NCI-H2196 (cell line): ENCODE measurements at regions not wholly inside any gene's neighbourhood (a gene's known extent, or its start where the extent isn't known, plus 50 kb on each side); places are given as distances from the start of the nearest gene placed in this dataset.

ENCODE experiments used
- DNase-seq: peaks from one replicate; lab custom pipeline; 2025; ENCODE audit not compliant: unreplicated experiment; lab: John Stamatoyannopoulos, UW

DNA sequence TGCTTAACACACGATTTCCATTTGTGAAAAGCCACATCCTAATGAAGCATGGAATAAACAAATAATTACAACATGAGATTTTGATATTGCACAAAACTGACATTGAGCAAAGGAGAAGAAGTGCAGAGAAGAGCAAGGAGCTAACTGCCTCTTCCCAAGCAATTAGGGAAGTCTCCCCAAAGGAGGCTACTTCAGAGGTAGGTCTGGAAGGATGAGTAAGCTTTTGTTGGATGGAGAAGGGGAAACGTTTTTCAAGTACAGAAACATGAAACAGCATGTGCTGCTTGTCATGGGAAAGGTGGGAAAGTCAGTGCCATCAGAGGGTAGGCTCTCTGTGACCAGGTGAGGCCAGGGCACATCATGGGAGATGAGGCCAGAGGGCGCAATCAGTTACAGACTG, 132.2 kb upstream of the SESN3 start:
- DNase-seq = no peak

DNA sequence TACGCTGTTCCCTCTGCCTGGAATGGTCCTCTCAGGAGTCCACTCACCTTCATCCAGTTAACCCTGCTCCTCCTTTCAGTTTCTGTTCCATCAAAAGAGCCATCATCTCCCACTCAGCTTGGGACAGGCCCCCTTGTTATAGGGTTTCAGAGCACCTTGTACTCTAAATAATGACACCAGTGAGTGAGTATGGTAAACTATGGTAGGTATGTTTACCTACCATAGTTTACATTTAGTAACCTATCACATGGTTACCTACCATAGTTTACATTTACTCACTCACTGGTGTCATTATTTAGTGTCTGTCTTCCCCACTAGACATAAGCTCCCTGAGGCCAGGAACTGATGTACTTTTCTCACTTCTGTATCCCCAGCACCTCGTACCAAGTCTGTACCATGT, 130.2 kb upstream of the SESN3 start:
- no peak for DNase-seq

- DNase-seq = no peak
Measured at GRCh38 chr11:95360377-95361075, 129.5 kb upstream of the SESN3 start.

DNA sequence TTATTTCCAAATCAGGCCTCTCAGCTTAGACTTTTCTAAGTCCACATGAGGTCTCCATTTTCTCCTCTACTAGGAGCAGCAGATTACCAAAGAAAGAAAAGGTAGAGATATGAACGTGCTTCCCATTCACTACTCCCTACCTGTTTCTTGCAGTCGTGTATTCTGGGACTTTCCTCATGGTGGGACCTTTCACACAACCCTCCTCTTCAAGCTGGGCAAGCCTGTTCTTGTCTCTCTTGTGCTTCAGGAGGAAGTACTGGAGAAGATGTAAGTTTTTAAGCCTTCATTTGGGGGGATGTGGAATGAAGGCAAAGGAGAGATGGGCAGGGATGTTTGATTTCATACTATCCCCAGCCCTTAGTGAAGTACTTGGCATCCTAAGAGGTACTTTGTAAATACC, 128.8 kb upstream of the SESN3 start:
- DNase-seq = no peak

DNA sequence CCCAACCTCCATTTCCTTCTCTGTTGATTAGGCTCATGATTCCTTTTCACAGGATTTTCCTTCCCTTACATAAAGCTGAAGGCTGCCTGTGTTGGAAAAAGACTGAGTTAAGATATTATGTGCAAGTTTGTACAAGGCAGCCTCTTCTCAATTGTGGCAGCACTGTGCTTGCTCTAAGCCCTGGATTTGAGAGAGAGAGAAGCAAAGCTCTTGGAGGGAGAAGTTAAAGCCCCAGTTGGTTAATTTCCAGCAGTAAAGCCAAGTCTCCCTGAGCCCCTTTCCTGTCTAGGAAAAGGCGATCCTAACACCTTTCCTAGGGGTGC, 128.3 kb upstream of the SESN3 start:
- no peak for DNase-seq

- DNase-seq = no peak
Measured at GRCh38 chr11:95358511-95359340, 127.7 kb upstream of the SESN3 start.

- DNase-seq = no peak
Measured at GRCh38 chr11:95354304-95354703, 123.3 kb upstream of the SESN3 start.

GRCh38 chr11:95353706-95354105, 122.7 kb upstream of the SESN3 start:
- DNase-seq = no peak

GRCh38 chr11:95352733-95353346, 121.8 kb upstream of the SESN3 start:
- no peak for DNase-seq

DNA sequence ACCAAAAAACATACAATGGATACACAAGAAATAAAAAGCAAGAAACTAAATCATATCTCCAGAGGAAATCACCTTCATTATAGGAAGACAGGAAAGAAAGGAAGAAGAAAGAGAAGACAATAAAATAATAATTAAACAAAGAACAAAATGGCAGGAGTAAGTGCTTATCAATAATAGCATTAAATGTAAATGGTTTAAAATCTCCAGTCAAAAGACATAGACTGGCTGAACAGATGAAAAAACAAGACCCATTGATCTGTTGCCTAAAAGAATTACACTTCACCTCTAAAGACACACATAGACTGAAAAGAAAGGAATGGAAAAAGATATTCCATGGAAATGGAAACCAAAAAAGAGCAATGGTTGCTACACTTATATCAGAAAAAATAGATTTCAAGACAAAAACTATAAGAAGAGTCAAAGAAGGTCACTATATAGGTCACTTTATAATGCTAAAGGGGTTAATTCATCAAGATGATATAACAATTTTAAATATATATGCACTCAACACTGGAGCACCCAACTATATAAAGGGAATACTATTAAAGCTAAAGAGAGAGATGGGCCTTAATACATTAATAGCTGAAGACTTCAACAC, 118.4 kb upstream of the SESN3 start:
- no peak for DNase-seq

- DNase-seq = no peak
Measured at GRCh38 chr11:95346265-95346664, 115.3 kb upstream of the SESN3 start.

- no peak for DNase-seq
Measured at GRCh38 chr11:95345651-95346050, 114.6 kb upstream of the SESN3 start.

DNA sequence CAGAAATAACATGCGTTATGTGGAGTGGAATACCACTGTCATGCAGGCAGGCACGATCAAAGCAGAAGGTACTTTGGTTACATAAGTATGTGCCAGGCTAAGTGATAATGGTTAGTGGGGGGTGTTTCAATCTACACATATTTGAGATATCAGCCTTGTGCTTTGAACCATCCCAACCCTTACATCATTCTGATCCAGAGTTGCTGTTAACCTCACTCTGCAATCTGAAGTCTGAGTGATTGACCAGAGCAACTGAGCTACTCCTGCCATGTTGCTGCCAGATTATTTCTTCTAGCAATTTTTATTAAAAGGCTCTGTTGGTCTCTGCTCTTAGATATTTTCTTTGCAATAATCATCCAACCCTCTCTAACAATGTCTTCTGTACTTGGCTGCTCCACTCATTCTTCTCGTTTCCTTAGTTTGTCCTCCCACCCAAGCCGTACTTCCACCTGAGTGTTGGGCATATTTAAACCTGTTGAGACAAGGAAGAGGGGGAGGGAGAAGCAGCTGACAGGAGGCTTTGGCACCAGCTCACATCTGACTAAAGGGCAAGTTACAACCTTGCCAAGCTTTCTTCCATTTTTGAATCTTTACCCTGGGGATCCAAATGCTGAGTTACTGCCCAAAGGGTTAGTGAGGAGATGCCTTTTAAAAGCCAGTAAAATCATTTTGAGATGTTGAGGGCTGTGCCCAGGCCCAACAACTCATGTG, 114.1 kb upstream of the SESN3 start:
- no peak for DNase-seq

- DNase-seq = no peak
Measured at GRCh38 chr11:95341221-95341620, 110.2 kb upstream of the SESN3 start.

DNA sequence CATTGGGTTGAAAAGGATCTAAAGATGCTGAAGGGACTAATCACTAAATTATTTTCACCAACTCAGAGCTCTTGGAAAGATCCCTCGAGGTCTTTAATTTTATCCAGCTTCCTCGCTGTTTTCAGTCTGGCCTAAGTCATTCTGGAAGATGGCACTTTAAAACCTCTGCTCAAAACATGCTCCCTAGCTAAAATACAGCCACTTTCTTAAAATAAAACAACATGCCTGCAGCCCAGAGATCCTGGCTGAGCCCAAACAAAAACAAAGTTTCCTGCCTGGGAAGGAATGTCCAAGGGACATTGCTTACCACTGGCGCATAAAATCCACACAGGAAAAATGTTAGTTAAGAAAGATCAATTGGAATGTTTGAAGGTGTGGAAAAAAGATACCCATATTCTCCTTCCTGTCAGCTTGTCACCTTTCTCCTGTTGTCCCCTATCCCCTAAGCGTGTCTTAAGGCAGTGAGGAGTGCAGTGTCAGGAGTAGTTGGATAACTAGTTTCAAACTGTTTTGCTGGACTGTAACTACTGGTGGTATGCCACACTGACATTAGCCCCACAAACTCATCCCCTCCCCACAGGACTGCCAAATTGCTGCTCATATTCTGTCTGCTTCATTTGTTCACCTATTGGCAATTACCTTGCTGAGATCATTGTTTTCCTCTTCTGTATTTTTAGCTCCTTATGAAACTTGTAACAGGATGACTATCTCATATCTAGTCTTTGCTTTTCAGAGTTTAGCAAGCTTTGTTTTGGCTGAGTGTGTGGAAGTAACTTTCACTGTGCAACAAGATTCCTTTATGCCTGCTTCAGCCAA, 108.3 kb upstream of the SESN3 start:
- no peak for DNase-seq

DNA sequence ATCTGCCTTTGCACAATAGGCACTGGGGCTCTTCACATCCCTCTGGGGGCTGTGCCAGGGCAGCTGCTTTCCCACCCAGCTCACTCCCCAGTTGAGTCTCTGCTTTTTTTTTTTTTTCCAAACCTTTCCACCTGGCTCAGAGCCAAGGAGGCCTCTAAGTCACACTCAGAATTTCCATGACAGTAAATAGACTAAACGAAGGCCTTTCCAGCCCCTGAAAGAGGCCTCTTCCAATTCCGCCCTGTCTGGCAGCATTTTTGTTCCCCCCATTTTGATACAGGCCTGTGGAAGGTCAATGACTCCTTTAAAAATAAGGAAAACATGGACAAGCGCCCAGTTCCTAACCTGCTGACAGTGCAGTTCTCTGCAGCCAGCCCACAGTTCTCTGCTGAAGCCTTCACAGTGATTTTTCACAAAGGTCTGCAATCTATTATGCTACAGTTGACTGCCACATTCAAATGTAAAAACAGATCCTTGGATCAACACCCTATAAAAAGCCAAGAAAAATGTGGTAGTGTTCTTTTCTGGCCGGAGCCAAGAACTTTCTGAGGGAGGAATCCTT, 107.5 kb upstream of the SESN3 start:
- no peak for DNase-seq

DNA sequence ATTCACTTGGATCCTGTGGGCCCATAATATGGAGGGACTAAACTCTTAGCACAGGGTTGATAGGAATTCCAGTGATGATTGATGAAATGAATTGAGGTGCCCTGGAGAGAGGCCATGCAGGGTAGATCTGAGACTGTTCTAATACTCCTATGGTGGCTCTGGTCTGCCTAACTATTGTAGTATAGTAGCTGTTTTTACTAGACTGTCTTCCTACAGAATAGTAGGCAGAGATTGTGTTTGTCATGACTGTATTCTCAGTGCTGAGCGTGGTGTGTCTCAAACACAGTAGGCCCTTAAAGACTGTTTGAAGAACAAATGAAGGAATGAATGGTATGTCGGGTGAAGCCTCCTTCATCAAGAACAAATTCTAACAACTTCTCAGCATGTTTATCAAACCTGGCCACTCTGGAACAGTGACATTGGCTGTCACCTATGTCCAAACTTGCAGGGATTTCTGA, 107.0 kb upstream of the SESN3 start:
- no peak for DNase-seq

GRCh38 chr11:95337175-95337957, 106.4 kb upstream of the SESN3 start:
- no peak for DNase-seq

GRCh38 chr11:95335989-95336388, 105.0 kb upstream of the SESN3 start:
- DNase-seq = no peak
